ENCODE measurements at regions not wholly inside any gene's neighbourhood (a gene's known extent, or its start where the extent isn't known, plus 50 kb on each side); places are given as distances from the start of the nearest gene placed in this dataset.

GRCh38 chr10:47143072-47143471 lies 156.9 kb upstream of the GDF10 start:
- TF ChIP-seq POLR2A (IDR thresholded peaks at IDR 0.05): no peak
- TF ChIP-seq CTCF (IDR thresholded peaks at IDR 0.05): no peak
